GM19397 (cell line): ENCODE measurements at regions not wholly inside any gene's neighbourhood (a gene's known extent, or its start where the extent isn't known, plus 50 kb on each side); places are given as distances from the start of the nearest gene placed in this dataset.
"Not testable (repeated sequence)": the region's sequence is repeated elsewhere in the genome, so short reads cannot be mapped to it uniquely, and the experiment has no call there.

Source experiments
- ATAC-seq: cut with Tn5 transposase; IDR thresholded peaks from one replicate; pipeline ENCODE4 v1.9.1; 2021; ENCODE audit warnings: mild to moderate bottlenecking, moderate library complexity; ENCODE audit not compliant: unreplicated experiment

DNA sequence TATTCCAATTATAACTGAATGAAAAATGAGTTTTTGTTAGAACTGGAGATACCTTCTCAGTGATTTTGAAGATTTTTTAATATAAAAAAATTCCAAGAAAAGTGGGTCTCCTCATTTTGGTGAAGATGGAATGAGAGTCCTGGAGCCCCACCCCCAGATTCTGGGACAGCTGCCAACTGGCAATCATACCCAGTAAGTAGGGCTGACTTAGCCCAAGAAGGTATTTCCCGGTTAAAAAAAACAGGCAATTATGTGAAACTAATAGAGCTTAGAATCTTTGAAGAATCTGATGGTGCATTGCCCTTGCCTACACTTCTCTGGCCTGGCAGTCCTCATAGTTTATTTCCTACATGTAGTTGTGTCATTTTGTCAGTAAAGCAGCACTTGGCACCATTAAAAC is 52.8 kb upstream of the VWDE start:
- no peak for ATAC-seq

DNA sequence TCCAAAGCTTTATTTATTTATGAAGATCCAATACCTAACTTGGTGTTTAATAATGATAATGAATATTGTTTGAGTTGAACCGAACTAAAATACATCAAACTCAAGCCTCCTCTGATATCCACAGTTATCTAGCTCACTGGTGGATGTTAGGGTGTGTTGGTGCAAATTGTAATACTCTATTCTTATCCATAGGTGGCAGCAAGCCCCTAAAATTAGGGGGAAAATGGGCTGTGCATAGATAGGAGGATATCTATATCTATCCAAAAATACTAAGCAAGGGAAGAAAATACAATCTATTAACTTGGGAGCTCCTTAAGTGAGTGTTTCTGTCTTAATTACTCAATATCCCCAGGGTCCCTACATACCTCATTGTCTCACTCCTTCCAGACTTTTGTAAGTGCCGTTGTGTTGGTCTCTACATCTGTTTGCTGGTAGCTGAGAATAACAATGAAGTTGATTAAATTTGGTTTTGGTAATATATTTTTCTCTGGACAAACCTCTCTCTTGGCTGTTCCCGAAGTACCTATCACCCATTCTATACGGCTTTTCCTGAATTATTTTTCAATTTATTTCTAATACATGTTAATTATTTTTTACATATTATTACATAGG is 55.0 kb upstream of the VWDE start:
- ATAC-seq: peak; percentile 98

- ATAC-seq: no peak
These were observed 64.2 kb upstream of the VWDE start for GRCh38 chr7:12467837-12468236.

DNA sequence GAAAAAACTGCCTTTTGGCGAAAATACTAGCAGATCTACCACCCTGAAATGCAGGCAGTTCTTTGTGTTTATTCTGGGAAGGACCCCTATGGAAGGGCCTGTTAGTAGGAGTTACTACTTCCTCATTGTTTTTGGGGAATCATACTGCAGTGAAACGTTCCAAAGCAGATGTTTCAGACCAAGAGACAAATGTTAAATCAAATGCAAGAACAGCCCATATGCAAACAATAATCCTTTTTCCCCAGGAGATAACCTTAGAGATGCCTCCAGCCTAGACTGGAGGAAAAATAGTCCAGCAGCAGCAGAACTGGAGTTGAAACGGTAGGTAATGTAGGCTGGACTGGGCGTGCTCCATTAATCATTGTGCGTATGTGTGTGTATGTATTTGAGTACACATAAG is 65.9 kb upstream of the VWDE start:
- ATAC-seq: no peak

GRCh38 chr7:12470930-12471329 is 67.3 kb upstream of the VWDE start:
- no peak for ATAC-seq

GRCh38 chr7:12474035-12474434 is 70.4 kb upstream of the VWDE start:
- ATAC-seq: no peak

GRCh38 chr7:12475362-12476063 is 71.8 kb upstream of the VWDE start:
- no peak for ATAC-seq

DNA sequence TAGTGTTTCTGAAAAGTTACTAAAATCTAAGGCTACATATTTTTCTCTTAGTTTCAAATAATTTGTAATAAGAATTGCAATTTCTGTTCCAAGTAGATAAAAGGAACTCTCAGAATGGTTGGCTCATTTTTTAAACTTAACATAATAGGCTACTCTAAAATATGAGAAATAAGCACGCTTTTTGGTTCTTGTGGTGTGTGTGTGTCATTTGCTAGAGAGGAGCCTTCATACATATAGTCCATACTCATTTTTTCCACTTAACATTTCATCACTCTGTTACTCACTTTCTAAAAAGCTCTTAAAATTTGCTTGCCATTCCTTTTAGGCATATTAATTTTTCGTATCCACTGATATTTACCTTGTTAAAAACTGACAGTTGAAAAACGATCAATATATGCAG is 74.0 kb upstream of the VWDE start:
- no peak for ATAC-seq

DNA sequence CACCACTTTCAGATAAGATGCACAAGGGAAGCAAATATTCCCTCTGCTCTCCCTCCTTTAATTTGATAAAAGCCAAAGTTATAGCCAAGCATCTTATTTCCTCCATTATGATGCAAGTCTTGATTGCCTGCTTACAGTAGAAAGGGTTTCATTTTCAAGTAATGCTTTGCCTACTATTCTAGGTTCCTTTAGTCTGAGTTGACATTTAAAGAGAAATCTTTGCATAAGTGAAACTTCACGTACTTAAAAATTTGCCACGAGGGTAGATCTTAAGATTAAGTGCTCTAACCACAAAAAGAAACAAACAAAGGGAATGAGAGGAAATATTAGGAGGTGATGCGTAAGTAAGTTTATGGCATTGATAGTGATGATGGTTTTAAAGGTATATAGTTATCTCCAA is 78.1 kb upstream of the VWDE start:
- ATAC-seq: peak; percentile 87

DNA sequence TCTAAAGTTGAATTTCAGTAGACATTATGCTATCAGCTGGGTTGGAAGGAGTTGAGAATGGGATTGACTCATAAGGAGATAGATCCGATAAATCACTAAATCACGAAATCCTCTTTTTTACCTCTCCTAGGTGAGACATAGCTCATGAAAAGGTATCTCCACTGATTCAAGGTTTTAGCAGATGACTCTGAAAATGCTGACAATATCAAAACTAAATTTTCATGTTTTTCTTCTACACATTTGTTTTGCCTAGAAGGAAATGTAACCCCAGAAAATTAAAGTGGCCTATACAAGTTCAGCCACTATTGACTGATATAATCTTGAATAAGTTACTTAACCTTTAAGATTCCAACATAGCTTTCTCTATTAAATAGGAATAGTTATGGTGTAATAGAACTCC is 82.2 kb upstream of the VWDE start:
- no peak for ATAC-seq

GRCh38 chr7:12488341-12488740 is 82.2 kb upstream of the SCIN start:
- ATAC-seq: no peak

- ATAC-seq: peak; percentile 74
These were observed 80.3 kb upstream of the SCIN start for GRCh38 chr7:12490107-12490688.

DNA sequence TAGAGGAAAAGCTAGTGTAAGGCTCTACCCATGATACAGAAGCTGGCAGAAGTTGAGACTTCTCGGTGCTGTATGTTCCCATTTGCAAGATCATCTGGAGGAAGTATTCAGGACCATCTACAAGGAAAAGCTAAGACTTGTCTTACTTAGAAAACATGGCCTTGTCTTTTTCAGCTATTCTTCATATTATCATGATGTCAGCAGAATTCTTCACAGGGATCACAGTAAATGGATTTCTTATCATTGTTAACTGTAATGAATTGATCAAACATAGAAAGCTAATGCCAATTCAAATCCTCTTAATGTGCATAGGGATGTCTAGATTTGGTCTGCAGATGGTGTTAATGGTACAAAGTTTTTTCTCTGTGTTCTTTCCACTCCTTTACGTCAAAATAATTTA is 79.6 kb upstream of the SCIN start:
- no peak for ATAC-seq

GRCh38 chr7:12491526-12491925 is 79.0 kb upstream of the SCIN start:
- no peak for ATAC-seq

DNA sequence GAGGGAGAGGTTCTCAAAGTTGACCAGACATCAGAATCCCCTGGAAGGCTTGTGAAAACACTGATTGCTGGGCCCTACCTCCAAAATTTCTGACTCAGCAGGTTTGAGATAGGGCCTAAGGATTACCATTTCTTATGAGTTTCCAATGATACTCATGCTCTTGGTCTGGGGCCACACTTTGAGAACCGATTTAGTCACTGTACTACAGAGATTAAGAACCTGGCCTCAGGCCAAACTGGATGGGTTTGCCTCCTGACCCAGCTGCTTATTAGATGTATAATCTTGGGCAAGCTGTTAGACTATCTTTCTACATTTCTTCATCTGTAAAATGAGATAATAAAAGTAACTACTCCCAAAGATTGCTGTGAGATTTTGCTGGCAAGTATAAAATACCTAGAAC is 77.1 kb upstream of the SCIN start:
- no peak for ATAC-seq

DNA sequence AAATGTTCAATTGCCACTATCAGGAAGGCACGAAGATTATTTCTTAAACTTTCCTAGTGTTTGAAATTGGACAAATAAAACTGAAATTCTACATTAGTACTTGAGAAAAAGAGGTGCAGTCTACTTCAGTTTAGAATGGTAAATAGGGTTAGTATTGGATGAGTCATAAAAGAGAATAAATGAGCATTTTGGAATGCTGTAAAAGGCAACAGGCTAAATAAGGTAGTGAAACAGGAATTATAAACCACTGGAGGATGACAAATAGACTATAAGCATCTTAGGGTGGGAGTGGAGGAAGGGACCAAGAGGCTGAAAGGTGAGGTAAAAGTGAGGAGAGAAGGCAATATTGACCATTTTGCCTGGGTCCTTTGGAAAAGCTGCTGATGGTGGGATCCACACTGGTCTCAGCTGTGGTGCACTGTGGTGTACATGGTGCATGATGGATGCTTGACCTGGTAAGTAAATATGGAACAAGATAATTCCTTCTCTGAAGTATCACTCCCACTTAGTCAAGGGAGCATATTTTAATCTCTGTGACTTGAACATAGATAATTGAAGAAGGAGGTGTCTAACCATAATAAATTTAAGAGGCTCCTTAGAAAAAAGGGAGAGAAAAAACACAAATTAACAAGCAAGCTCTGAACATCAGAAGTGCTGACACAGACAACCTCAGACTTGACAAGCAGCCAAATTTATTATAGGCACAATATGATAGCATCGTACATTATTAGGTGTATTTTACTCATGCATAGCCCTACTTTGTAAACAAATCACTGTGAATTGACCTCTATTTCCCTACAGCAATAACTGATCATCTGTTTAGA is 76.4 kb upstream of the SCIN start:
- ATAC-seq: no peak

- no peak for ATAC-seq
These were observed 75.9 kb upstream of the SCIN start for GRCh38 chr7:12494687-12495024.

- not testable (repeated sequence) for ATAC-seq
These were observed 73.4 kb upstream of the SCIN start for GRCh38 chr7:12496901-12497674.

DNA sequence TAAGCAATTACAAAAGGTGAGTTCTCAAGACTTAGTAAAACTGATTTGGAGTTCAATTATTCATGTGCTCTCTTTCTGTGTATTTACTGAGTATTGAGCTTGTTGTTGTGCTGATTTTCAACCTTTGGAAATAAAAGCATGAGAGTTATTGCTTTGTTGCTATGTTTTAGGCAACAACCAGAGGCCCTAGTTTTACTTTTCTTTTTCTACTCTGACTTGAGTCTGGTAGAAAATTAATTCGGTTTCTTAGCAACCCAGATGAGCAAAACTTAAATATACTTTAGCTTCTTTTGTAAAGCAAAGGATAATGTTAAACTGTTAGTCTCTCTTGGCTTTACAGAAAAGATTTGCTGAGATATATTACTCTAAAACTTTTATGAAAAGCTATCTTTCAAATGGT is 66.4 kb upstream of the SCIN start:
- no peak for ATAC-seq

- ATAC-seq: no peak
These were observed 62.5 kb upstream of the SCIN start for GRCh38 chr7:12508005-12508404.

DNA sequence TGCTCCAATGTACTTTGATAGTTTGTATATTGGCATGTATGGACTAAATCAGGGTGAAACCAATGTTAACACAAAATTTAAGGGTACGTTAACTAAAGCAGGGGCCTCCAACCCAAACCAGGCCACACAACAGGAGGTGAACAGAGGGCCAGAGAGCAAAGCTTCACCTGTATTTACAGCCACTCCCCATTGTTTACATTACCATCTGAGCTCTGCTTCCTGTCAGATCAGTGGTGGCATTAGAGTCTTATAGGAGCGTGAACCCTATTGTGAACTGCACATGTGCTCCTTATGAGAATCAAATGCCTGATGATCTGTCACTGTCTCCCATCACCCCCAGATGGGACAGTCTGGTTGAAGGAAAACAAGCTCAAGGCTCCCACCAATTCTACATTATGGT is 62.0 kb upstream of the SCIN start:
- ATAC-seq: no peak
